Liver (tissue), 8 donors: ENCODE measurements at regions not wholly inside any gene's neighbourhood (a gene's known extent, or its start where the extent isn't known, plus 50 kb on each side); places are given as distances from the start of the nearest gene placed in this dataset.

Experiments used
- DNase-seq: peaks from one replicate; pipeline ENCODE4 v3.0.0-alpha.2; 2017; ENCODE audit warnings: low spot score
- H3K27ac ChIP-seq, 2 donors: one replicate each; pipeline ENCODE4 v1.7.0; 2013; ENCODE audit warnings: inconsistent platforms in 2 of 2, low read length in 2 of 2, control low read depth in 1 of 2, low read depth in 1 of 2, mild to moderate bottlenecking in 1 of 2
- H3K27me3 ChIP-seq, 4 donors: one replicate each; pipeline versions ENCODE4 v1.6.1 to v1.7.0; 2013; ENCODE audit warnings: low read length in 3 of 4, inconsistent platforms in 1 of 4, mild to moderate bottlenecking in 1 of 4, moderate library complexity in 1 of 4; ENCODE audit not compliant: control insufficient read depth in 4 of 4, insufficient read depth in 4 of 4
- H3K36me3 ChIP-seq, 4 donors: one replicate each; pipeline versions ENCODE4 v1.6.1 to v1.7.0; 2013; ENCODE audit warnings: low read length in 3 of 4, mild to moderate bottlenecking in 3 of 4, low read depth in 1 of 4, moderate library complexity in 1 of 4; ENCODE audit not compliant: control insufficient read depth in 4 of 4, insufficient read depth in 3 of 4
- H3K4me1 ChIP-seq, 4 donors: one replicate each; pipeline versions ENCODE4 v1.6.1 to v1.7.0; 2013; ENCODE audit warnings: low read length in 3 of 4, mild to moderate bottlenecking in 3 of 4, moderate library complexity in 1 of 4; ENCODE audit not compliant: control insufficient read depth in 4 of 4, insufficient read depth in 4 of 4
- H3K4me3 ChIP-seq, 3 donors: one replicate each; pipeline versions ENCODE4 v1.6.1 to v1.7.0; 2013; ENCODE audit warnings: low read length in 3 of 3, control low read depth in 1 of 3, low read depth in 1 of 3, mild to moderate bottlenecking in 1 of 3
- H3K9ac ChIP-seq, 2 donors: one replicate each; pipeline ENCODE4 v1.7.0; 2013; ENCODE audit warnings: low read length in 2 of 2, mild to moderate bottlenecking in 2 of 2, moderate library complexity in 2 of 2, control low read depth in 1 of 2, low read depth in 1 of 2
- H3K9me3 ChIP-seq, 4 donors: one replicate each; pipeline versions ENCODE4 v1.6.1 to v1.7.0; 2013; ENCODE audit warnings: low read length in 3 of 4; ENCODE audit not compliant: control insufficient read depth in 4 of 4
- CTCF ChIP-seq: fragments of 150-350 bp; IDR thresholded peaks from 2 replicates; pipeline ENCODE4 v1.5.1; 2017; ENCODE audit warnings: improper control_type of control experiment, low read depth, low read length; ENCODE audit not compliant: missing input control
- EGR1 ChIP-seq, 2 donors: IDR thresholded peaks; 2 replicates each; pipeline ENCODE4 v1.6.1; 2016 to 2018; ENCODE audit warnings: antibody characterized with exemption in 2 of 2, low read depth in 2 of 2
- FOXA1 ChIP-seq: IDR thresholded peaks from 2 replicates; pipeline ENCODE4 v1.6.1; 2016; ENCODE audit warnings: antibody characterized with exemption
- FOXA2 ChIP-seq: IDR thresholded peaks from 2 replicates; pipeline ENCODE4 v1.6.1; 2016; ENCODE audit warnings: antibody characterized with exemption
- HNF4A ChIP-seq, 2 donors: conservative IDR thresholded peaks; 2 replicates each; pipeline ENCODE4 v1.6.1; 2016; ENCODE audit warnings: antibody characterized with exemption in 2 of 2, mild to moderate bottlenecking in 2 of 2
- HNF4G ChIP-seq: IDR thresholded peaks from 2 replicates; pipeline ENCODE4 v1.6.1; 2016; ENCODE audit warnings: antibody characterized with exemption
- JUND ChIP-seq, 2 donors: IDR thresholded peaks; 2 replicates each; pipeline ENCODE4 v1.6.1; 2016; ENCODE audit warnings: antibody characterized with exemption in 2 of 2
- MAX ChIP-seq: IDR thresholded peaks from 2 replicates; pipeline ENCODE4 v1.6.1; 2016; ENCODE audit warnings: antibody characterized with exemption
- NR2F2 ChIP-seq: IDR thresholded peaks from 2 replicates; pipeline ENCODE4 v1.6.1; 2016; ENCODE audit warnings: antibody characterized with exemption
- RAD21 ChIP-seq, 2 donors: IDR thresholded peaks; 2 replicates each; pipeline ENCODE4 v1.6.1; 2016; ENCODE audit warnings: antibody characterized with exemption in 2 of 2, mild to moderate bottlenecking in 2 of 2
- REST ChIP-seq: IDR thresholded peaks from 2 replicates; pipeline ENCODE4 v1.6.1; 2016; ENCODE audit warnings: antibody characterized with exemption, mild to moderate bottlenecking
- RXRA ChIP-seq, 2 donors: IDR thresholded peaks; 2 replicates each; pipeline ENCODE4 v1.6.1; 2017 to 2018; ENCODE audit warnings: antibody characterized with exemption in 2 of 2, mild to moderate bottlenecking in 1 of 2
- SP1 ChIP-seq: IDR thresholded peaks from 2 replicates; pipeline ENCODE4 v1.6.1; 2018; ENCODE audit warnings: antibody characterized with exemption, mild to moderate bottlenecking
- TAF1 ChIP-seq: conservative IDR thresholded peaks from 2 replicates; pipeline ENCODE4 v1.6.1; 2016; ENCODE audit warnings: antibody characterized with exemption, mild to moderate bottlenecking
- YY1 ChIP-seq: IDR thresholded peaks from 2 replicates; pipeline ENCODE4 v1.6.1; 2016; ENCODE audit warnings: antibody characterized with exemption, mild to moderate bottlenecking
- WGBS: extraction: QIAGEN DNeasy Blood & Tissue Kit; methylation state at CpG from one replicate; pipeline ENCODE4 v1.1.7; 2013; 5-methylcytosine and 5-hydroxymethylcytosine counted together
- TF ChIP-seq, protein P1 (sequence below): IDR thresholded peaks from 2 replicates; pipeline ENCODE4 v1.6.1; 2016; ENCODE audit warnings: antibody characterized with exemption
- donor health status: healthy.
- donor health status: healthy.
- donor health status: healthy.
- donor health status: healthy.
- donor health status: healthy.

DNA sequence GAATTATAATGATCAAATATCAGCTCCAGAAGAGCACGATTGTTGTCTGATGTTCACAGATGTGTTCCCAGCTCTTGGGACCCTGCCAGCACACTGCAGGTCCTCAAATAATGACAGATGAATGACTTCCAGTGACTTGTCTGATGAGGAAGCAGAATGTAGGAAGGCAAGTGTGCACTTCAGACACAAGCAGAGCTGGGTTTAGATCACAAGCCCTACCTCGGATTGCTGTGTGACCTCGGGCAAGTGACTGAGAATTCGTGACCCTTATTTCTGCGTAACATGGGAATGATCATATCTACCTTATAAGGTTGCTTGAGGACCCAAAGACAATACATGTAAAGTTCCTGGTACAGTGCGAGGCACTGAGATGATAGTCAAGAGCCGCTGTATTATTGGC, 182.2 kb downstream of the ABCC12 start (continued):
- TF ChIP-seq FOXA2 (no peak), FOXA1 (no peak), JUND (IDR thresholded peaks at IDR 0.05) (no peak), HNF4A (conservative IDR thresholded peaks at IDR 0.05) (no peak), TAF1 (no peak)

DNA sequence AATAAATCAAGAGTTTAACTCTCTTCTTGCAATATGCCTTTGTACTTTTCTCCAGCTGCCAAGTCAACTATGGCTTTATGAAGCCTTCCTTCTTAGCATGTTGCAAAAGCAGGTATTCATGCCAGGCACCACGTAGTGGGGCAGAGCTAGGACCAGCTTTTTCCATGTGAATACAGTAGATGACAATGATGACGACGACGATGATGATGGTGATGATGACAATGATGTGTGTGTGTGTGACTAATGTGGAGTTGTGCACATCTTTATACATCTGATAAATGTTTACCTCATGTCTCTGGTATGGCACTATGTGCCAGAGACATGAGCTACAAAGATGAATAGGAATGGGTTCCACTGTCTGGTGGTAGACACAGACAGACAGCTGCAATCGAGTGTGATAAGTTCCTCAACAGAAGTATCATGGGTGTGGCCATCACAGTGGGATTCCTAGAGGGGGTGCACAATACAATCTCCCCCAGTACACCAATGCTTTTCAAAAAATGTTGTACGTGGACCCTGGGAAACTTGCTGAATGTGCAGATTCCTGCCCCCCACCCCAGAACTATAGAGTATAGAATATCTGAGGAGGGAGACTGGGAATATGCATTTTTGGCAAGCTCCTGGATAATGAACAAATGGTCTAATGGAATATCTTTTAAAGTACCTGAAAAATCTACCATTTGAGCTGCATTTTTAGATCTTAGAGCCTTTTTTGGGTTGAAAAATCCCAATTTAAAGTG, 183.4 kb downstream of the ABCC12 start:
- TF ChIP-seq MAX (no peak), TAF1 (no peak), HNF4G (no peak), JUND (IDR thresholded peaks at IDR 0.05) (no peak), RAD21 (IDR thresholded peaks at IDR 0.05) (no peak), EGR1 (IDR thresholded peaks at IDR 0.05; ENCODE audit: low read depth in 2 of 2) (no peak), YY1 (no peak), NR2F2 (no peak), SP1 (no peak), CTCF (no peak), FOXA1 (no peak), FOXA2 (no peak), HNF4A (conservative IDR thresholded peaks at IDR 0.05) (no peak), RXRA (IDR thresholded peaks at IDR 0.05) (no peak), REST (no peak)
- TF ChIP-seq, protein P1, sequence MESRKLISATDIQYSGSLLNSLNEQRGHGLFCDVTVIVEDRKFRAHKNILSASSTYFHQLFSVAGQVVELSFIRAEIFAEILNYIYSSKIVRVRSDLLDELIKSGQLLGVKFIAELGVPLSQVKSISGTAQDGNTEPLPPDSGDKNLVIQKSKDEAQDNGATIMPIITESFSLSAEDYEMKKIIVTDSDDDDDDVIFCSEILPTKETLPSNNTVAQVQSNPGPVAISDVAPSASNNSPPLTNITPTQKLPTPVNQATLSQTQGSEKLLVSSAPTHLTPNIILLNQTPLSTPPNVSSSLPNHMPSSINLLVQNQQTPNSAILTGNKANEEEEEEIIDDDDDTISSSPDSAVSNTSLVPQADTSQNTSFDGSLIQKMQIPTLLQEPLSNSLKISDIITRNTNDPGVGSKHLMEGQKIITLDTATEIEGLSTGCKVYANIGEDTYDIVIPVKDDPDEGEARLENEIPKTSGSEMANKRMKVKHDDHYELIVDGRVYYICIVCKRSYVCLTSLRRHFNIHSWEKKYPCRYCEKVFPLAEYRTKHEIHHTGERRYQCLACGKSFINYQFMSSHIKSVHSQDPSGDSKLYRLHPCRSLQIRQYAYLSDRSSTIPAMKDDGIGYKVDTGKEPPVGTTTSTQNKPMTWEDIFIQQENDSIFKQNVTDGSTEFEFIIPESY, result no peak
- Histone ChIP-seq H3K9ac (no peak overlapping the region), H3K4me1 (no peaks in the 10 kb centered on the region), H3K27me3 (no peaks in the 10 kb centered on the region), H3K27ac (no peak overlapping the region), H3K36me3 (no peaks in the 10 kb centered on the region), H3K9me3 (peaks cover 0 to 4% (median 0%) of the 10 kb centered on the region in 4 donors), H3K4me3 (no peak overlapping the region)
- no peak for DNase-seq
- WGBS, result 62% methylated on average over 6 of the region's 6 CpGs
